DMS114 treated with DMSO at 0.1 percent for 48 hours (cell line): ENCODE measurements at regions not wholly inside any gene's neighbourhood (a gene's known extent, or its start where the extent isn't known, plus 50 kb on each side); places are given as distances from the start of the nearest gene placed in this dataset.

ENCODE experiments used
- DNase-seq: peaks from one replicate; lab custom pipeline; 2025; ENCODE audit not compliant: unreplicated experiment; lab: John Stamatoyannopoulos, UW

DNA sequence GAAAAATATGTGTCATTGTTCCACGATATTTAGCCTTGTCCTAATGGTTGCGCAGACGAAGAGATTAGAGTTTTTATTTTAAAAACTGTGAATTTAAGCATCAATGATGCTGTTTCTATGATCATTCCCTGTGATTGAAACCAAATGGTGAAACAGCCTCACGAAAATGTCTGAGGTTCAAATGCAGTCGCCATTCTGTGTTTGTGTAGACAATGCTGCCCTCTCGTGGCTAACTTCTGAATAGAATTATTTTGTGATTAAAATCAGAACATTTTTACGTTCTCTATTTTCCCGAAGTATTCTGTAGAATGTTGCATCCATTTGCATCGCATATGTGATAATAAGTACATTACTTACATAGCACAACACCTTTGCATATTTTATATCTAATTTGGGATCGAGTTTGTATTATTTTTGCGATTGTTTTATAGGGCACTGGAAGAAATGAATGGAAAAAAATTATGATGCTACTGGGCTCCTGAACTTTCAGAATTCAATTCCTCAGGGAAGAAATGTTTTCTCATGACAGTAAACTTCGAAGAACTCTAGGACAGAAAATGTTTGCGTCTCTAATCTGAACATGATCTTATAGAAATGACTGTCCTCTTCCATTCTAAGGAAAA lies 54.8 kb upstream of the CREB1 start:
- peak; percentile 50 for DNase-seq

- DNase-seq: no peak
Measured at GRCh38 chr2:207475546-207475945, 54.2 kb upstream of the CREB1 start.

DNA sequence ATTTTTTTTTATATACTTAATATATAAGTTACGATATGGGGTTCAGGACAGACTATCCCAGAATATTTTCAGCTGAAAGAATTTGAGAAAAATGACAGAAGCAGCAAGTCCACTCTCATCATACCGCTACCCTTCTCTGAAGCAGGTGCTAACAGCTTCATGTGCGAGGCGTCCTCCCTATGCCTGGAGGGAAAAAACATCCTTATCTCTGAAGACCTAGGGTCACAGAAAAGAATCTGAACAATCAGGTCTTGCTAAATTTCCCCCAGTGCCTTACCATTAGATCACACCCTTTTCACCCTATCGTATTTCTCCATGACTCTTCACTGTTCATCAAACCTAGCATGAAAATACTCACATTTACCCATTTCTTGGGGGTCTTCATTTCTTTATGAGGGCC lies 51.9 kb upstream of the CREB1 start:
- no peak for DNase-seq

DNA sequence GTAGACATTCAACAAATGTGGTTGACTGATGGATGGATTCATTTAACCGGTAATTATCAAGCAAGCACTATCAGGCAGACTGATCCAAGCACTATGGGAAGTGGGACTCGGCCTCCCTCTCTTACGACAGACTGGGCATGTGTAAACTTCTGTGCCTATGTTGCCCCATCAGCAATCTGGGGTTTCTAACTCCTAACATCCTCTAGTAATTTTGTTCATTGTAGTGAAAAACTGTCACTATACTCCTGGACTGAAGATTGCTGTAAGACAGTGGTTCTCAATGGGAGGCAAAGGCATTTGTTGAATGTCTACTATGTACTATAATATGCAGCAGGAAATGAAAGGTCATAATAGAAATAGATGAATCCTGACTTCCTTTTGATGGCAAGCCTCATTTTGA lies 51.2 kb upstream of the CREB1 start:
- DNase-seq: no peak

GRCh38 chr2:207479198-207479785 lies 50.5 kb upstream of the CREB1 start:
- DNase-seq: no peak
